Ishikawa (cell line): ENCODE measurements at regions not wholly inside any gene's neighbourhood (a gene's known extent, or its start where the extent isn't known, plus 50 kb on each side); places are given as distances from the start of the nearest gene placed in this dataset.

Experiments used
- CEBPB ChIP-seq: IDR thresholded peaks from 2 replicates; pipeline ENCODE4 v1.6.1; 2012
- CREB1 ChIP-seq: IDR thresholded peaks from 2 replicates; pipeline ENCODE4 v1.6.1; 2012; ENCODE audit warnings: low read depth
- EGR1 ChIP-seq: IDR thresholded peaks from 2 replicates; pipeline ENCODE4 v1.6.1; 2012
- EP300 ChIP-seq: IDR thresholded peaks from 2 replicates; pipeline ENCODE4 v1.6.1; 2012; ENCODE audit warnings: borderline replicate concordance
- FOXM1 ChIP-seq: IDR thresholded peaks from 2 replicates; pipeline ENCODE4 v1.6.1; 2012; ENCODE audit warnings: low read depth, borderline replicate concordance
- NFIC ChIP-seq: IDR thresholded peaks from 2 replicates; pipeline ENCODE4 v1.6.1; 2012
- RAD21 ChIP-seq: IDR thresholded peaks from 2 replicates; pipeline ENCODE4 v1.6.1; 2012; ENCODE audit warnings: low read depth
- TAF1 ChIP-seq: IDR thresholded peaks from 2 replicates; pipeline ENCODE4 v1.6.1; 2012; ENCODE audit warnings: low read depth, mild to moderate bottlenecking
- TCF12 ChIP-seq: IDR thresholded peaks from 2 replicates; pipeline ENCODE4 v1.6.1; 2012; ENCODE audit warnings: low read depth
- TEAD4 ChIP-seq: IDR thresholded peaks from 2 replicates; pipeline ENCODE4 v1.6.1; 2012
- YY1 ChIP-seq: IDR thresholded peaks from 2 replicates; pipeline ENCODE4 v1.6.1; 2012; ENCODE audit warnings: low read depth
- ZBTB7A ChIP-seq: IDR thresholded peaks from 2 replicates; pipeline ENCODE4 v1.6.1; 2012; ENCODE audit warnings: low read depth
- TF ChIP-seq, protein P1 (sequence below): IDR thresholded peaks from 2 replicates; pipeline ENCODE4 v1.6.1; 2012
- TF ChIP-seq, protein P2 (sequence below): IDR thresholded peaks from 2 replicates; pipeline ENCODE4 v1.6.1; 2012; ENCODE audit warnings: low read depth, mild to moderate bottlenecking
- TF ChIP-seq, protein P3 (sequence below): IDR thresholded peaks from 2 replicates; pipeline ENCODE4 v1.6.1; 2012

DNA sequence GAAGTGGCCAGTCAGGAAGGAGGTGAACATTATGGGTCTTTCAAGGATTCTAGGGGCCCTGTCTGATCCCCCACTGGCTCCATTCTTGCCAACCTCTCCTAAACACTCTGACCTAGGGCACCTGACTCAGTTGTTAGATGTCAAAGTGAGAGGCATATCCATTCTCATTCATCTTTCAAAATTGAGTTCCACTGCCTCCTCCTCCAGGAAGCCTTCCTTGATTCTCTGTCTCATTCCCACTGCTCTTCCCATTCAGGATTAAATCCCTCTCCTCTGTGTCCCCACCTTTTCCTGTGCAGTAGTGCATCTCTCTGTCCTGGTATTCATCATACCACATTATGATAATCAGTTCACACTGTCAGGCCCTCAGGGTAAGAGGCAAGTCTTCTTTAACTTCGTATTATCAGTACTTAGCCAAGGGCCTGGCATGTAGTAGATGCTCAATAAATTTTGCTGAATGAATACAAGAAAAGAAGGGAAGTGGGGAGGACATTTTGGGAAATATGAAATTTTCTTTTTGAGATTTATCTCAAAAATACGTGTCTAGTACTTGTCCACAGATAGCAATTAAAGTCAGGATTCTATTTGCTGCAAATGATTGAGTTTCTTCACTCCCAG is 61.8 kb upstream of the ITPKB start:
- TF ChIP-seq CEBPB (no peak), YY1 (no peak), TCF12 (no peak), TEAD4 (no peak), EP300 (no peak), NFIC (no peak), ZBTB7A (no peak), RAD21 (no peak), FOXM1 (no peak), TAF1 (no peak), CREB1 (no peak), EGR1 (no peak)
- TF ChIP-seq, protein P1, sequence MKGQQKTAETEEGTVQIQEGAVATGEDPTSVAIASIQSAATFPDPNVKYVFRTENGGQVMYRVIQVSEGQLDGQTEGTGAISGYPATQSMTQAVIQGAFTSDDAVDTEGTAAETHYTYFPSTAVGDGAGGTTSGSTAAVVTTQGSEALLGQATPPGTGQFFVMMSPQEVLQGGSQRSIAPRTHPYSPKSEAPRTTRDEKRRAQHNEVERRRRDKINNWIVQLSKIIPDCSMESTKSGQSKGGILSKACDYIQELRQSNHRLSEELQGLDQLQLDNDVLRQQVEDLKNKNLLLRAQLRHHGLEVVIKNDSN, result no peak
- TF ChIP-seq, protein P2, sequence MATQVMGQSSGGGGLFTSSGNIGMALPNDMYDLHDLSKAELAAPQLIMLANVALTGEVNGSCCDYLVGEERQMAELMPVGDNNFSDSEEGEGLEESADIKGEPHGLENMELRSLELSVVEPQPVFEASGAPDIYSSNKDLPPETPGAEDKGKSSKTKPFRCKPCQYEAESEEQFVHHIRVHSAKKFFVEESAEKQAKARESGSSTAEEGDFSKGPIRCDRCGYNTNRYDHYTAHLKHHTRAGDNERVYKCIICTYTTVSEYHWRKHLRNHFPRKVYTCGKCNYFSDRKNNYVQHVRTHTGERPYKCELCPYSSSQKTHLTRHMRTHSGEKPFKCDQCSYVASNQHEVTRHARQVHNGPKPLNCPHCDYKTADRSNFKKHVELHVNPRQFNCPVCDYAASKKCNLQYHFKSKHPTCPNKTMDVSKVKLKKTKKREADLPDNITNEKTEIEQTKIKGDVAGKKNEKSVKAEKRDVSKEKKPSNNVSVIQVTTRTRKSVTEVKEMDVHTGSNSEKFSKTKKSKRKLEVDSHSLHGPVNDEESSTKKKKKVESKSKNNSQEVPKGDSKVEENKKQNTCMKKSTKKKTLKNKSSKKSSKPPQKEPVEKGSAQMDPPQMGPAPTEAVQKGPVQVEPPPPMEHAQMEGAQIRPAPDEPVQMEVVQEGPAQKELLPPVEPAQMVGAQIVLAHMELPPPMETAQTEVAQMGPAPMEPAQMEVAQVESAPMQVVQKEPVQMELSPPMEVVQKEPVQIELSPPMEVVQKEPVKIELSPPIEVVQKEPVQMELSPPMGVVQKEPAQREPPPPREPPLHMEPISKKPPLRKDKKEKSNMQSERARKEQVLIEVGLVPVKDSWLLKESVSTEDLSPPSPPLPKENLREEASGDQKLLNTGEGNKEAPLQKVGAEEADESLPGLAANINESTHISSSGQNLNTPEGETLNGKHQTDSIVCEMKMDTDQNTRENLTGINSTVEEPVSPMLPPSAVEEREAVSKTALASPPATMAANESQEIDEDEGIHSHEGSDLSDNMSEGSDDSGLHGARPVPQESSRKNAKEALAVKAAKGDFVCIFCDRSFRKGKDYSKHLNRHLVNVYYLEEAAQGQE, result no peak
- TF ChIP-seq, protein P3, sequence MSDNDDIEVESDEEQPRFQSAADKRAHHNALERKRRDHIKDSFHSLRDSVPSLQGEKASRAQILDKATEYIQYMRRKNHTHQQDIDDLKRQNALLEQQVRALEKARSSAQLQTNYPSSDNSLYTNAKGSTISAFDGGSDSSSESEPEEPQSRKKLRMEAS, result no peak

DNA sequence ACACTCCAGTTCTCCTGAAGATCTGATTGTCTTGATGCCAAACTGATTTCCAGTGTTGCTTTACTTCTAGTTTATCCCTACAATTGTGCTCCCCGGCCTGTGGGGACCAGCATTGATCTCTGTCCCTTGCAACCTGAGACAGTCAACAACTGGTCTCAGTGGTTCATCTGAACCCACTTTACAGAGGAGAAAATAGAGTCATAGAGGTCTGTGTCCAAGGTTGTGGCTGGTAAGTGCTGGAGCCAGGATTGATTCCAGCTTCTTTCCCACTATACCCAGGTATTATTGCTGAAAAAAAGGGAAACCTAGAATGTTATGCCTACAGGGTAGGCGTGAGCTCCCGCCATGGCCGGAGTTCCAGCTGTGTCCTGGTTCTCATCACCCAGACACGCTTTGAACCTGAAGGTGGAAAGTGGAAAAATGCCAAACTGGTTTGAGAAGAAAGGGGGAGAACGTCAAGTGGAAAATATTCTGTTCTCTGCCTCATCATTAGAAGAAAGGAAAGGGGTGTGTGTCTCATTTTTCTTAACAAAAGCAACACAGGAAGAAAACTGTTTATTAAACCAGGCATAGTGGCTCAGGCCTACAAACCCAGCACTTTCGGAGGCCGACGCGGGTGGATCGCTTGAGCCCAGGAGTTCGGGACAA is 60.7 kb upstream of the ITPKB start:
- TF ChIP-seq, protein P2, result no peak
- TF ChIP-seq CEBPB, result no peak
- no peak for TF ChIP-seq YY1
- TF ChIP-seq, protein P1, result no peak
- TF ChIP-seq, protein P3, result no peak
- TF ChIP-seq EGR1, result no peak

DNA sequence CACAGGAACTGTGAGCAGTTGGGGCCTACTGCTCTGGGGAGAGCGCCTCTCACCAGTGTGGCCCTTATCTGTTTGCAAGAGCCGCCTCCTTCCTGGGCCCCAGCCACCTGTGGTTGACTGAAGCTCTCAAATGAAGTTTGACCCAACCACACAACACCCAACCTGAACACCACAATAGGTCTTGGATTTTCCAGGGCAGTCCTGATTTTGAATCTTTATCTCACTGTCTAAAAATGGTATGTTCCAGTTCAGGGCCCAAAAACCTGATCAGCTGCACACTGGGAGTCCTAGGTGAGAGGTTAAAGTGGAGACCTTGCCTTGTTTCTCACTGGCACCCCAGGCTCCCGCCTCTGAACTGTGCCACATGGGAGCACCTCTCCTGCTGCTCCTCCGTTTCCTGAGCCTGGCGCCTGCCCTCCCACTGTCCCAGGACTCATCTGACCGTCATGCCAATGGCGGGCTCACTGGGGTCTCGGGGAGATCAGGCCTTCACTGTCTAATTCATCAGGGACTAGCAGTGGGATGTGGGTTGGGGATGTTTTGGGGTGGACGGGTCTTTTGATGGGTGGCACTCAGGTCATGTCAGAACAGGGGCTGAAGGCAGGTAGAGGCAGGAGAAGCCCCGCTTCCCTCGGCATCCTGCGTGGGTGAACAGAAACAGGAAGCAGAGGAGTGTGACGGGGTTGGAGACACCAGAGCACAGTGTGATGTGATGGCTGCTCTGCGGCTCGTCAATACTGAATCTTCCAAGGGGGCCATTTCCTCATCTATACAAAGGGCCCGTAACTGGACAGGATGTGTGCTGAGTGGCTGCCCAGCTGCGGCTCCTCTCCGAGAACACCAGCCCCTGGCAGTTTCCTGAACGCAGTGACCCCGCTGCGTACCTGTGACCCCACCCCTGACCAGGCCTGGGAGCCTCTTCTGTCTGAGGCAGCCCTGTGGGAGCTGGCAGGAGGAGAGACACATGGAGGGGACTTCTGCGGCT is 59.6 kb upstream of the ITPKB start:
- TF ChIP-seq FOXM1 (no peak), RAD21 (no peak), TCF12 (no peak)
- TF ChIP-seq, protein P2, result no peak

DNA sequence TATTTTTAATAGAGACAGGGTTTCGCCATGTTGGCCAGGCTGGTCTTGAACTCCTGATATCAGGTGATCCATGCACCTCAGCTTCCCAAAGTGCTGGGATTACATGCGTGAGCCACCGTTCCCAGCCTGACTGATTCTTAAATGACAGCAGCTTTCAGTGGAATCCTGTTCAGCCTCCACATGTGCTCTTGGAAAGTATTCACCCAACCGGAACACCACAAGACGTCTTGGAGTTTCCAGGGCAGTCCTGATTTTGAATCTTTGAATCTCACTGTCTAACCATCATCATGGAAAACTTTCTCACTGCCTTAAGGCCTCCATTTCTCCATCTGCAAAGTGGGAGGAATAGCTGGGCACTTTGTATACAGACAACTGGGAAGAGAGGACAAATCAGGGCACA is 58.1 kb upstream of the ITPKB start:
- TF ChIP-seq NFIC (no peak), TAF1 (no peak), RAD21 (no peak), ZBTB7A (no peak), CREB1 (no peak), EGR1 (no peak), EP300 (no peak)
- TF ChIP-seq, protein P2, result no peak
- TF ChIP-seq, protein P3, result no peak
